SU-DHL-6 (cell line): ENCODE measurements at regions not wholly inside any gene's neighbourhood (a gene's known extent, or its start where the extent isn't known, plus 50 kb on each side); places are given as distances from the start of the nearest gene placed in this dataset.

Experiments
- H2AFZ ChIP-seq: fragments of 200-600 bp; sonication (generic); 2 replicates; pipeline ENCODE4 v1.6.1; 2014; ENCODE audit warnings: low read depth, mild to moderate bottlenecking, moderate library complexity, mixed read lengths, antibody characterized with exemption, low read length; ENCODE audit not compliant: severe bottlenecking
- H3F3A ChIP-seq: fragments of 200-600 bp; shearing (Covaris generic); 2 replicates; pipeline ENCODE4 v1.6.0; 2016; ENCODE audit warnings: antibody characterized with exemption, mild to moderate bottlenecking; ENCODE audit not compliant: insufficient read depth
- H3K27ac ChIP-seq: fragments of 200-600 bp; sonication (generic); 2 replicates; pipeline ENCODE4 v1.5.1; 2016; ENCODE audit warnings: low read depth, mild to moderate bottlenecking, low read length, moderate library complexity, mixed read lengths
- H3K27me3 ChIP-seq: fragments of 200-600 bp; sonication (generic), shearing (Covaris generic); 2 replicates; pipeline ENCODE4 v1.6.0; 2014; ENCODE audit warnings: mild to moderate bottlenecking, low read length
- H3K36me3 ChIP-seq: fragments of 200-600 bp; sonication (generic); 2 replicates; pipeline ENCODE4 v1.6.1; 2014; ENCODE audit warnings: mild to moderate bottlenecking, low read length, mixed read lengths
- H3K4me2 ChIP-seq: fragments of 300-600, 200-600 bp; shearing (Covaris generic), sonication (generic); 2 replicates; pipeline ENCODE4 v1.6.0; 2014; ENCODE audit warnings: low read length, low read depth, mild to moderate bottlenecking; ENCODE audit not compliant: poor library complexity, severe bottlenecking
- H3K4me3 ChIP-seq: fragments of 200-600 bp; sonication (generic); 2 replicates; pipeline ENCODE4 v1.5.1; 2014; ENCODE audit warnings: antibody characterized with exemption, low read length, mild to moderate bottlenecking, mixed read lengths; ENCODE audit not compliant: insufficient read depth, poor library complexity, severe bottlenecking
- H3K79me2 ChIP-seq: fragments of 200-600 bp; sonication (generic); 2 replicates; pipeline ENCODE4 v1.6.1; 2014; ENCODE audit warnings: mild to moderate bottlenecking, low read length, moderate library complexity; ENCODE audit not compliant: insufficient read depth
- H3K9ac ChIP-seq: fragments of 200-600 bp; sonication (generic); 2 replicates; pipeline ENCODE4 v1.7.0; 2014; ENCODE audit warnings: mild to moderate bottlenecking, low read length
- H3K9me2 ChIP-seq: fragments of 200-600 bp; sonication (generic); replicated peaks from 2 replicates; pipeline ENCODE4 v1.6.1; 2014; ENCODE audit warnings: low read length; ENCODE audit not compliant: insufficient read depth
- H3K9me3 ChIP-seq: fragments of 200-600 bp; sonication (generic); 2 replicates; pipeline ENCODE4 v1.6.1; 2014; ENCODE audit warnings: low read length, mixed read lengths; ENCODE audit not compliant: insufficient read depth
- H4K20me1 ChIP-seq: fragments of 200-600 bp; sonication (generic); 2 replicates; pipeline ENCODE4 v1.6.1; 2014; ENCODE audit warnings: low read depth, mild to moderate bottlenecking, antibody characterized with exemption, low read length, moderate library complexity, mixed read lengths
- CTCF ChIP-seq: fragments of 200-600 bp; sonication (generic); IDR thresholded peaks from one replicate; pipeline ENCODE4 v1.5.1; 2017; ENCODE audit warnings: antibody characterized with exemption, mild to moderate bottlenecking, low read length, moderate library complexity; ENCODE audit not compliant: insufficient read depth, poor library complexity, severe bottlenecking
- EZH2phosphoT487 ChIP-seq: fragments of 200-600 bp; sonication (generic), shearing (Covaris generic); conservative IDR thresholded peaks from 2 replicates; pipeline ENCODE4 v1.6.1; 2018; ENCODE audit warnings: mild to moderate bottlenecking, antibody characterized with exemption, low read length, moderate library complexity, mixed read lengths

GRCh38 chr4:60359746-60360367, 840.3 kb upstream of the ADGRL3 start:
- H3K79me2 ChIP-seq = no peaks in the 10 kb centered on the region

GRCh38 chr4:60365176-60365575, 835.0 kb upstream of the ADGRL3 start:
- no peaks in the 10 kb centered on the region for H3K27me3 ChIP-seq
- H3K27ac ChIP-seq = no peak overlapping the region
- H2AFZ ChIP-seq = no peak overlapping the region
- TF ChIP-seq EZH2phosphoT487 (no peak), CTCF (no peak)
- H3K79me2 ChIP-seq = no peaks in the 10 kb centered on the region
- H3K4me2 ChIP-seq = no peak overlapping the region
- no peaks in the 10 kb centered on the region for H3F3A ChIP-seq
- H3K4me3 ChIP-seq = no peak overlapping the region
- H3K9me3 ChIP-seq = no peaks in the 10 kb centered on the region
- H3K9ac ChIP-seq = no peak overlapping the region
- H3K36me3 ChIP-seq = no peaks in the 10 kb centered on the region
- no peaks in the 10 kb centered on the region for H4K20me1 ChIP-seq
- no peaks in the 10 kb centered on the region for H3K9me2 ChIP-seq

More at GRCh38 chr4:60359746-60360367, 840.3 kb upstream of the ADGRL3 start:
- Histone ChIP-seq H3K4me2 (no peak overlapping the region), H3K4me3 (no peak overlapping the region), H3K27ac (no peak overlapping the region), H3F3A (no peaks in the 10 kb centered on the region), H3K9ac (no peak overlapping the region), H3K27me3 (no peaks in the 10 kb centered on the region), H3K36me3 (no peaks in the 10 kb centered on the region), H2AFZ (no peak overlapping the region), H3K9me2 (no peaks in the 10 kb centered on the region), H4K20me1 (no peaks in the 10 kb centered on the region), H3K9me3 (no peaks in the 10 kb centered on the region)
- no peak for TF ChIP-seq CTCF
- no peak for TF ChIP-seq EZH2phosphoT487

- H3K9ac ChIP-seq = no peak overlapping the region
- no peaks in the 10 kb centered on the region for H3K9me3 ChIP-seq
- no peak overlapping the region for H2AFZ ChIP-seq
- no peaks in the 10 kb centered on the region for H3F3A ChIP-seq
- TF ChIP-seq EZH2phosphoT487 (no peak), CTCF (no peak)
- no peak overlapping the region for H3K27ac ChIP-seq
- H3K4me2 ChIP-seq = no peak overlapping the region
- H3K9me2 ChIP-seq = no peaks in the 10 kb centered on the region
- H4K20me1 ChIP-seq = no peaks in the 10 kb centered on the region
- H3K36me3 ChIP-seq = no peaks in the 10 kb centered on the region
- H3K4me3 ChIP-seq = no peak overlapping the region
- H3K27me3 ChIP-seq = no peaks in the 10 kb centered on the region
- no peaks in the 10 kb centered on the region for H3K79me2 ChIP-seq
Measured at GRCh38 chr4:60366661-60367060, 833.5 kb upstream of the ADGRL3 start.

GRCh38 chr4:60368986-60369385, 831.1 kb upstream of the ADGRL3 start:
- Histone ChIP-seq H3F3A (no peaks in the 10 kb centered on the region), H3K27me3 (no peaks in the 10 kb centered on the region), H3K27ac (no peak overlapping the region), H3K36me3 (no peaks in the 10 kb centered on the region), H3K9me2 (no peaks in the 10 kb centered on the region), H3K9ac (no peak overlapping the region), H3K4me2 (no peak overlapping the region), H3K79me2 (no peaks in the 10 kb centered on the region), H3K4me3 (no peak overlapping the region), H2AFZ (no peak overlapping the region), H3K9me3 (no peaks in the 10 kb centered on the region), H4K20me1 (no peaks in the 10 kb centered on the region)
- TF ChIP-seq CTCF (no peak), EZH2phosphoT487 (no peak)
